ENCODE measurements at regions not wholly inside any gene's neighbourhood (a gene's known extent, or its start where the extent isn't known, plus 50 kb on each side); places are given as distances from the start of the nearest gene placed in this dataset.

DNA sequence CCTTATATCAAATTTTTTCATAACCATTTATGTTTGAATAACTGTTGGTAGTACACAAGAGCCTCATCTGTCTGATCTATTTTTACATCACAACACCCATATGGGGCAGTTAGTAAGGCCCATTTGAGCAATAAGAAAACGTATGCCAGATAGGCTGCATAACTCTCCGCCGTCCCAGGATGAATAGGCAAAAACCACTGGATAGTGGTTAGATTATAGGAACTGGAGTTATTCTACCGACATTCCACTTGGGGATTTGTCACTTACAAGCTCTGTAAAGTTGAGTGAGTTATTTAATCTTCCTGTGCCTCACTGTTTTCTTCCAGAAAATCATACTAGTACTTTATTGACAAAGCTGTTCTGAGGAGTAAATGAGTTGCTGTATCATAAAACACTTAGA, 881.9 kb downstream of the QKI start:
- DNase-seq (ENCODE audit: low spot score), result no peak

DNA sequence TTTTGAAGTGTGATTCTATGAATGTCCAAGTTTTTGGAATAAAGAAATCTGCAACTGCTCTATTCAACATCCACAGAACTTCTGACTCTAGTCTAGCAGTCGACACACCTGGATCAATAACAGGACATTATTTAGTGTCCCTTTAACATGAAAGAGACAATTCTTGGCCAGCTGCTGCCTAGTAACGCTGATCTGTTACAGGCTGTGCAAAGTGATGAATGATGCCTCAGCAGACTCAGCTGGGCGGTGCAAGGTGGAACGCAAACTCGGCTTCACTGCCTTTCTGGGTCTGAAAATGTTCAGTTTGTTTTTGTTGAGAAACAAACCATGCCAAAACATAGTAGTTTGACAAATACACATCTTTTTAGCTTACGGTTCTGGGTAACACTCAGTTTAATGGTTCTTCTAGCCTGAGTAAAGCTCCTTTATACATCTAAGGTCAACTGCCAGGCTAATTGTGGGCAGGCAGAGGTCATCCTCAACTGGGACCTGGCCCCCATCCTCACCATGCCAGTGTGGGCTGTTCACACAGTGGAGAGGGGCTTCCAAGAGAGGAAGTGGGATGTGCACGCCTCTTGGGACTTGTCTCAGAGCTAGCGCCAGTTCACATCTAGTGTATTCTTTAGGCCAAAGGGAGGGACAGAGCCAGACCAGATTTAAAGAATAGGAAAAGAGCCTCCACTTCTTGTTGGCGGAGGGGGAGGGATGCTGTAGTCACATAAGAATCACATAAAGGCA, 879.7 kb downstream of the QKI start:
- no peak for DNase-seq (ENCODE audit: low spot score)

DNA sequence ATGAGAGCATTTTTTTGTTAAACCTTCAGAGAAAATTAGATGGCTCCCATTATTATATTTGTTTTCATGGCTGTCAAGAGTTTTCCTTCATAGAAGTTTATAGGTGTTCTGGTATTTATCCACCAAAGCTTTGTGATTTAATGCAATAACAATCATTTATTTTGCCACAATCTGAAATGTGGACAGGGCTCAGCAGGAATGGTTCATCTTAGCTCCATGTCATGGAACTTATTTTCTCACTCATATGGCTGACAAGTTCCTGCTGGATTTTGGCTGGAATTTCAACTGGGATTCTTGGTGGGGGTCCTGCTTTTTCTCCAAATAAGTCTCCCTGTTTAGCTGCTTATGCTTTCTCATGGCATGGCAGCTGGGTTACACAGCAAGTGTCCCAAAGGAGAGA, 876.7 kb downstream of the QKI start:
- no peak for DNase-seq (ENCODE audit: low spot score)

DNA sequence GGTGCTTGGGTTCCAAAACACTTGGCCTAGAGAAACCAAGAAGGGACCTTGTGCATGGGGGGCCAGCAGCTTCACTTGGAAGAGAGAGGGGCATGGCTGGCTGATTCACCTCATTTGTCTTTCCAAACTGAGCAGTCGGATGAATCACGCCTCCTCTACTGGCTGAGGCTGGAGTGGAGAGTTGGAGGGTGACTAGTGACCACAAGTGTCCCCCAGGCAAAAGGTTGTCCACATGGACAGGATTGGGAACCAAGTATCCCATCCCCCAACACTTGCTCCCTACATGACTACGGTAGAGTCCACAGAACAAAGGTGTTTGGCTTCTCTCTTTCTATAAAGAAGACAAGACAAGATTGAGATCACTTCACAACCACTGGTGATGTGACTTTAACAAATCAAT, 875.6 kb downstream of the QKI start:
- no peak for DNase-seq (ENCODE audit: low spot score)

DNA sequence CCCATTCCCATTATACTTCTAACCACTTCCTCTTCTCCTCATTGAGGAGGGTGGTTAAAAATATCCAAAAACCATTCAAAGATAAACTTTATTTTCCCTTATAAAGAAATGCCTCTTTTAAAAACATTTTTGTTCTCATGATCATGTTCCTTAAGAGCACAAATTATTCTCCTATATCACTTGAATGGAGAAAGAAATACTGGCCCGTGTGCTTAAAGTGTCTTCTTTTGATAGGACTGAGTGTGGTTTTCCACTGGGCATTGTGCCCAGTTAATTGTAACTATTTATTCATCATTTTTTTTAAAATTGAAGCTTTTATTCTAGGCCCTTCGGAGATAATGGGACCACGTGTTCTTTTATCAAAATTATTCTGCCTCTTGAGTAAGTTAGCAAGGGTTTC, 871.5 kb downstream of the QKI start:
- DNase-seq (ENCODE audit: low spot score), result no peak

DNA sequence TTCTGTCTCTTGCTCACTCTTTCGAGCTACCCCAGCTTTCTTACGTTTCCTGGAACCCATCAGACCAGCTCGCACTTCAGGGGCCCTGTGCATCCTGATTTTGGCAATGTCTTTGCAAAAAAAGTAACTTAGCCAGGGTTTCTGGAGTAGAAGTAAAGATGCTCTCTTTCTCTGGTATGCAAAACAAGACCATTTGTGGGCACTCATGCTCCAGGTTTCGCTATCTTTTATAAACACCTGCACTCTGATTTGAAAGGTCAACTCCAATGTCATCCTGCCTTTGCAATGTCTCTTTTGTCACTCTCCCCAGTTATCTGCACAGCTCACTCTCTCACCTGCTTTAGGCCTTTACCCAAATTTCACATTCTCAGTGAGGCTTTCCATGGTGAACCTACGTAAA, 869.1 kb downstream of the QKI start:
- DNase-seq (ENCODE audit: low spot score), result no peak

DNA sequence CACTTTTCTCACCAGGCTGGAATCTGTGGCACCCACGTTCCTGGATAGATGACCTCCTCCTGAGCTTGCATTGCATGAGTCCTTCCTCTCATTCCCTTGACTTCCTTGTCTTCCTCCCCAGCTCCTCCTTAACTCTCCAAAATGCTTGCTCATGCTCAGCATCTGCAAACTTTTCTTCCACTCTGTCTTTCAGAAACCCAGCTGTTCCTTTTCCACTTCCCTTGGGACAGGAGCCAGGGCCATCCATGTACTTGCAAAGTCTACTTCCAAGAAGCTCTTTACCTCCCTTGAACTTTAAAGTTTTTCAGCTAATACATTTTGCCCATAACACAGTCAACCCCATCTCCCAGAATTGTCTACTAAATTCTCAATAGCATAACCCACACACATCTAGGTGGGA, 861.7 kb downstream of the QKI start:
- DNase-seq (ENCODE audit: low spot score), result no peak

DNA sequence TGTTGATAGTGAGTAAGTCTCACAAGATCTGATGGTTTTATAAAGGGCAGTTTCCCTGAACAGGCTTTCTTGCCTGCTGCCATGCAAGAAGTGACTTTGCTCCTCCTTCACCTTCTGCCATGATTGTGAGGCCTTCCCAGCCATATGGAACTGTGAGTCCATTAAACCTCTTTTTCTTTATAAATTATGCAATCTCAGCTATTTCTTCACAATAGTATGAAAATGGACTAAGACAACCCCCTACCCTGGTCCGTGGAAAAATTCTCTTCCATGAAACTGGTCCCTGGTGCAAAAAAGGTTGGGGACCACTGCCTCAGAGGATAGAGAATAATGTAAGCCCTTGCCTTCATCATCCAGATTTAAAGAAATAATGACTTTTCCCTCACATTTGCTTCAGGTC, 861.3 kb downstream of the QKI start:
- DNase-seq (ENCODE audit: low spot score), result no peak

DNA sequence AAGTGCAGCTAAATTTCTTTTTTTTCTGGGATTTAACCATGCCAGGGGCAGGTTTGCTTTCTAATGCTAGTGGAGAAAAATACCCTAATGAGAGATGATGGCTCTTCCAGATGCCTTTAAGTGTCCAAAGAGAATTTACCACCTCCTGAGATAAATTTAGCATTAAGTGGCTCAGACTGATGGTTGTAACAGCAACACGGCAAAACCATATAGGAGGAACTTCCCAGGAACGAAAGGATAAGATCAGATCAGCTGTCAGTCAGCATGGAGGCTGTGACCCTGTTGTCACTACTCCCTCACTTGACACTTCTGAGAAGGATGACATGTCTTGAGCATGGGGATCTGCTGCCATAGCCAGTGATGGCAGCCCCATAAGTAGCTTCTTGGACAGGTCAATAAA, 860.0 kb downstream of the QKI start:
- DNase-seq (ENCODE audit: low spot score), result no peak

DNA sequence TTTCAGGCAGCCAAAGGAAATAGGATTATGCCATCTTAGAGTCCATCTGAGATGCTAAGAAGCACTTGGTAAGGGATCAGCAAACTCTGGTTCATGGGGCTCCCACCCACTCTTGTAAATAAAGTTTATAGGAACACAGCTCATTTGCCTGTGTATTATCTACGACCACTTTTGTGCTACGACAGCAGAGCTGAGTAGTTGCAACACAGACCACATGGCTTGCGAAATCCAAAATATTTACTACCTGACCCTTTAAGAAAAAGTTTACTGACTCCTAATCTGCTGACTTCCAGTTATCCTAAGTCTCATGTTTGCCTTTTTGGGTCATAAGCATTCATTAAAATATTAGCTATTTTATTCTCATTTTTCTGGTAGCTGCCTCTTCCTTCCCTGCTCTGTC, 859.0 kb downstream of the QKI start:
- DNase-seq (ENCODE audit: low spot score), result no peak

DNA sequence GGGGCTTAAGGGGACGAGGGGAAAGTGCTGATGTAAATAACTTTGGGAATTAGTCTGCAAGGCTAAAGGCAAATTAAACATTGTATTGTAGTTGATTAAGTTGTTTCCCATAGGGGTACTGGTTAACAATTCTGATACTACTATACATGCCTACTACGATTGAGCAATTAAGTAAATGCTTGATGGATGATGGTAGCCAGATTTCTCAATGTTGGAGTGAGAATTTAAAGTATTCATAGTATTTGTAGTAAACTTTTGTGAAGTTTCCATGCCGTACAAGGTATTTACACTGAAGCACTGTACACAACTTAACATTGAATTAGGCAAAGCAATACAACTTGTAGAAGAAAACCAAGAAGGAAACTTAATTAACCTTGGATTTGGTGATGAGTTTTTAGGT, 852.3 kb downstream of the QKI start:
- DNase-seq (ENCODE audit: low spot score), result no peak

DNA sequence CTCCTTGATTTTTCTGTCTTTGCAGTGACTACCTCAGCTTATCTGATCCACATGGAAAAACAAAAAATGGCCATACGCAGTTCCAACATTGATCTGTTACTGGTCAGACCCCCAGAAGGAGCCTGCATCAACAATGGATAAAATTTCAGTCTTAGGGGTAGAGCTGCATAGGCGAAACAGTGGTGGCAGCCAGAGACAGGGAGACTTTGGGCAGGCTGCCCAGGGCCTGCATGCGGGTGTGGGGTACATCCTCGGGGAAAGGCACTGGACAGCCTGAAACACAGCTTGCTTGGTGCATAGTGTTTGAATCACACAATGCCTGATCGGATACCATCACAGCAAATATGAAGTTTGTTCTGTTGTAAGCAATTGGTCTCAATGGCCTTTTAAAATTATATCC, 847.8 kb downstream of the QKI start:
- no peak for DNase-seq (ENCODE audit: low spot score)

DNA sequence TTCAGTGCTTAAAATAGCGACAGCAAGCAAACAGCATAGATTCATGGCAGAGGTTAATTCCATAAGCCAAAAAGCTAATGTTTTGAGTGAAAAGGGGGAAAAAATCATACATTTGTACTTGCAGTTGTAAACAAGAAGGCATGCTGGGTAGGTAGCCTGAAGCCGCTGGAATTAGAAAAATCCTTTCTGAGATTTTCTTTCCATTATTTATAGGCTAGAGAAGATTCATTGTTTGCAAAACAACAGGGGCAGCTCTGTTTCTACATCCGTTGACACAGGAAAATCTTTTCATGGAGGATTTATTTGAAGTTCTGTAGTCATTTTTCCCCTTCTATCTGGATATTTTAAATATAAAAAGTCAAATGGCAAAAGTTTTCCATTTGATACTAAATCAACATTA, 843.9 kb downstream of the QKI start:
- DNase-seq (ENCODE audit: low spot score), result no peak

DNA sequence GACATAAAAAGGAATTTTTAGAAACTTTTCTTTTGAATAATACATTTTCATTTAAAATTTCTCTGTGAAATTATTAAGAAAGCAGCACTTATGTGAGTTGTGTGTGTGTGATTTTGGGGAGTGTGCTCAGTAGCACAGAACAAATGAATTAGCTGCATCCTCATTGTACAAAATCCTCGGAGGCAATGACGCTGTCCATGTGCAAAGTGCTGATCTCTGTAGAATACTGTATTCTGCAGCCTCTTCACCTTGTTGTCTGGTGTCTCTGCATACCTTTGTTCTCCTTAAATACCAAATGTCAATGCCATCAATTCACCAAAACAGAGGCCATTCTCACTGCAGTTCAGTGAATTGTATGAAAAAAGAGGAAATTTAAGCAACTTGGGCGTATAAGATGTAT, 838.4 kb downstream of the QKI start:
- no peak for DNase-seq (ENCODE audit: low spot score)

DNA sequence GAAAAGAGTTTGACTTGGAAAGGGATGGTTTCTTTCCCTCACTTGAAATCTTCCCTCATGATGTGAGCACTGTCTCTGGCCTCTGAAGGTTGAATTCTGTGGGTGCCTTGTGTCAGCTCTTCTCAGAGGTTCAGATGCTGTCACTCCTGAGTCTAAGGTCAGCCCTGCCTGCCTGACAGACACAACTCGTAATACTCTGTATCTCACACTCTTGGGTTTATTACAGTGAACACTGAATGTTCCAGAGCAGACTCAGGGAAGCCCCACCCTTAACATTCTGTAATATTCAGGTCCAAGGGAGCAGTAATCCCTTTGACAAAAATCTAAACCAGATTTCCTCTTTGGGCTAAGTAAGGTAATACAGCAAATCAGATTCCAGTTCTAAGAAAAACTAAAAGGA, 837.8 kb downstream of the QKI start:
- DNase-seq (ENCODE audit: low spot score), result no peak

DNA sequence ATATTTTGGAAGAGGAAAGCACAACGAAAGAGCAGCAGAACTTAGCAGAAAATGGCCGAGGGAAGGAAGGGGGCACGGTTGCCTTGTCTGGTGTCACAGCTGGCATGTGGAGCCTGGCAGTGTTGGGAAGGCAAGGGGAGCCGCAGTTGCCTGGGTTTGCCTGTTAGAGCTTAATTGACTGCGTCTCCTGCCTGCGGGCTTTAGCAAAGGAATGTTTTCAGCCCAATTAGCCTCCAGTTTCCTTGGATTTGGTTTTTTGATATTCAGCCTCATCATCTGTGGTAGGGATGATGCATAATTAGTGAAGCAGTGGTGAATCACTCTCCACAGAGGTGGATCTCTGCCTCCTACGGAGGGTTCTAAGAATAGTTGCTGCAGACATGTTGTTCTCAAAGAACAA, 832.6 kb downstream of the QKI start:
- no peak for DNase-seq (ENCODE audit: low spot score)

DNA sequence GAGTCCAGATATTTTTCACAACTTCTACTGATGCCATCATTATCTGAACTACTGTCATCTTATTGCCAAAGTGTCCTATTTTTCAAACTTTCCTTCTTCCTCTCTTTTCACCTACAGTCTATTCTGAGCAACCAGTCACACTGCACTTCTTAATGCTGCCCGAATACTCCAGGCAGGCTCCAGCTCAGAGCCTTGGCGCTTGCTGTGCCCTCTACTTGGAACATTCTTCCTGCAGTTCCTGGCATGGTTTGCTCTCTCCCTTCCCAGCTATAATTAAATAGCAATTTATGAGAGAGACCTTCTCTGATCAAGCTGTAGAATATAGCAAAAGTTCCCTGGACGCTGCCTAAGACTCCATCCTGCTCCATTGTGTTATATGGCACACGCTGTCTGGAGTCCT, 831.6 kb downstream of the QKI start:
- DNase-seq (ENCODE audit: low spot score), result no peak

DNA sequence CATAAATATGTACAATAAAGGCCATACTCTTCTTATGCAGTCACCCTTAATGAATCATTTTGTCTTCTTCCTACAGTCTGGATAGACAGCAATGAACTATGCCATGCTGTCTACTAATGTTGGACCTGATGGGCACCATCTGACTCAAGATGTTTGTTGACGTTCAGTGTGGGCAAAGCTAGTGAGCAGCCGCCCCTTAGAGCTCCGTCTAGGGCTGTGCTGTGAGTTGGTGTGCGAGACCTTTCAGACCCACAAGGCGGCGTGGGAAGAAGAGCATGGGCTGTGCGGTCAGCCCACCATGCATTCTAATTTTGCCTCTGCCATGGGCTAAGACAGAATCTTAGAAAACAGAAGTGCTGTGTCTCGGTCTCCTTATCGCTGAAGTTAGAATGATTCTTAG, 829.4 kb downstream of the QKI start:
- no peak for DNase-seq (ENCODE audit: low spot score)

DNA sequence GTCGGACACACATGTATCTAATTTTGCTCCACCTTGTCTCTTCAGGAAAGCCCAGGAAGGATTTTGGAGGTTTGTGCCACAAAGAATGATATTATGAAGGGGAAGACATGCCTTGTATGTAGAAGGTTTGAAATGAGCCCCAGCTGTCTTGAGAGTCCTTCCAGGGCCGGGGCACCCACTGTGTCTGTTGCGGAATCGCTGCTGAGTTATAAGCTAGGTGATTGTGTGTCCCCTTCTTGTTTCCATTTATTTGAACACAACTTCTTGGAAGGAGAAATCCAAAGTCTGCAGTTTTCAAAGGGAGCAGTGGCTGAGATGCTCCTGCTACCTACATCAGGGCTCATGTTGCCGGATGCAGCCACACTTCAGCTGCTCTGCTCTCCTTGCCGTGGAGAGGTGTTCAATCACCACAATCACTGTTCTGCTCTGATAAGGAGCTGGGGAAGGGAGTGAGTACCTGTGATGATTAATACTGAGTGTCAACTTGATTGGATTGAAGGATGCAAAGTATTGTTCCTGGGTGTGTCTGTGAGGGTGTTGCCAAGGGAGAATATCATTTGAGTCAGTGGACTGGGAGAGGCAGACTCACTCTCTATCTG, 828.6 kb downstream of the QKI start:
- DNase-seq (ENCODE audit: low spot score), result no peak

DNA sequence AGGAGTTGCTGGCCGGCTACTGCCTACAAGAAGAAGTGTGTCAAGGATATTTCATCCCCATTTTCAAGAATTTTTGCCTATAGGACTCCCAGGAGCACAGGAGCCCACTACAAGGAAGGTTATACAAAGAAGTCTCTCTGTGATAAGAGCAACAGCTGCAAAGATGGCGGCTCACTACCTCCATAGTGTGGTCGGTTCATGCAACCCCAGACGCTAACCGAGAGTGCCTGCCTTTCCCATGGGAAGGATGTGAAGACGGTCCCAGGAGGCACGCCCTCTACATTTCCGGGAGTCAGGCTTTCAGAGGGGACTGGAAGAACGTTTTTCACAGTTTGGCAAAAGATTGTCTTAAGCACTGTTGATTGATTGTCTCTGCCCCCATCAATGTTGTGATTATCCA, 816.3 kb downstream of the QKI start:
- DNase-seq (ENCODE audit: low spot score), result no peak

DNA sequence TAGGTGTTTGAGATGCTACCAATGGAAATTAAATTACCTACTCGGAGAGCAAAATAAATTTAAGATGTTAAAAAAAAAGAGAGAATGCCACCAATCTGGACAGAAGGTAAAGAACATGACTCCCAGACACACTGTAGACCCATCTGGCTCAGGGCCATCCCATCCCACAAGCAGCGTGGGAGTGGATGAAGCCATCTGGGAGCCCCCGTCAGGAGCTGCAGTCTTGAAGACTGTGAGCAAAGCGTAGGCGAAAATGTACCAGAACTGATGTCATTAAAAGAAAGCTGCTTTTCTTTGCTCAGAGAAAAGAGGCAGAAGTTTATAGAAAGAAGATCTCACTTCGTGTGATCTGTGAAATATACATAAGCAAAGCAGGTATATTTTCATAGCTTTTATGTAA, 815.7 kb downstream of the QKI start:
- DNase-seq (ENCODE audit: low spot score), result no peak

DNA sequence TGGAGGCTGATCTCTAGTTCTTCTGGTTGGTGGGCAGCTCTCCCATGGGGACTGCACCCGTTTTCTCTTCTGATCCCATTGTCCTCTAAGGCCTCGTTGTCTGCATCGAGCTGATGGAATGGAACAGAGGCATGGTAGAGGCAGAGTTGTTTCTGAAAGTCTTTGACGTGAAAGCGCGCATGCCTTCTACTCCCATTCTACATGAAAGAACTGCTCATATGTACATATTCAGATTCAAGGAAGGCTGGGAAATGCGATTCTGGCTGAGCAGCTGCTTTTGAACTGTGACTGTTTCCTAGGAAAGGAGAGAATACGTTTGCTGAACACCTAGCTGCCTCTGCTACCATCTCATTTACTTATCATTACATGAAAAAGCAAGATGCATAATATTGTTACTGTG, 815.2 kb downstream of the QKI start:
- no peak for DNase-seq (ENCODE audit: low spot score)

DNA sequence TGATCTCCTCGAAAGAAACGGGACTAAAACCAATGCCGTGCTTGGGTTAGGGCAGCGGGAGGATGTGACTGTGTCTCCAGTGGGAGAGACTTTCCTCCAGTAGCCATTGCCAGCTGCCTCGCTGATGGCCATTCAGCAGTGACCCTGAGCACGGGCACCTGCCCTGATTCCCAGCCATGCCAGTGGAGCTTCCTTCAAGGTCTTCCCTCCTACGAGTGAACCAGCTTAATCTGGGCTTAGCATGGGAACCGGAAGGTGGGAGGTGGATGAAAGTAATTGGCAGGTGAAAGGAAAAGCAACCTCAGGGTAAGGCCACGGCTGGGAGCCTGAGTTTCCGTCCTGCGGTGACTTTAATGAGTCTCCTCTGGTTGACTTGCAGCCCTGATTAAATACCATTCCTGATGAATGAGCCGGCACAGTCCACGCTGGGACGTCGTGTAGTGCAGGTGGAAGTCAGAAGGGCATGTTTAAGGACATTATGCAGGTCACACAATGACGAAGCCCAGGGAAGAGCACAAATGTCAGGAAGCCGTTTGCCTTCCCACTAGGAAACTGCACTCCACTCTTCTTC, 813.5 kb downstream of the QKI start:
- no peak for DNase-seq (ENCODE audit: low spot score)

DNA sequence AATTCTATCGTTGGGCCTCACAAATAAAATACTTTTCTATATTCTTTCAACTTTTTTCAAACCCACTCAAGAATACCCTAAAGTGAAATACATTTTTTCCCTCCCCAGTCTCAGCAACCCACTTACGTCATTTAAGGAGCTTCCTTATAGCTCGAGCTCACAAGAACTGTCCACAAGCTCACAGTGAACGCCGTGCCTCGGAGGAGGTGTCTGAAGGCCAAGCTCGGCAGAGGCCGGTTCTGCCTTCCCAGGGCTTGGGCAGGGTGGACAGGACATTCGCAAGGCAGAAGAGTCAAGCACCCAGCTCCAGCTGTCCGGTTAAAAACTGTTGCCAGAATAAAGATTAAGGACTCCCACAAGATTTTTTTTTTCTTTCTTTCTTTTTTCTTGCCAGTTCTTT, 802.3 kb downstream of the QKI start:
- no peak for DNase-seq (ENCODE audit: low spot score)

Measured in RKO (cell line).